ENCODE measurements at regions not wholly inside any gene's neighbourhood (a gene's known extent, or its start where the extent isn't known, plus 50 kb on each side); places are given as distances from the start of the nearest gene placed in this dataset.

- H3K9me3 ChIP-seq: no peaks in the 10 kb centered on the region
- no peaks in the 10 kb centered on the region for H3K36me3 ChIP-seq (ENCODE audit: low read depth, missing control alignments)
- intact Hi-C loops (cut with DNase I; ENCODE audit: low total_unique reads): no loop called here
- TF ChIP-seq POLR2A (IDR thresholded peaks at IDR 0.05): no peak
- TF ChIP-seq, protein P1, sequence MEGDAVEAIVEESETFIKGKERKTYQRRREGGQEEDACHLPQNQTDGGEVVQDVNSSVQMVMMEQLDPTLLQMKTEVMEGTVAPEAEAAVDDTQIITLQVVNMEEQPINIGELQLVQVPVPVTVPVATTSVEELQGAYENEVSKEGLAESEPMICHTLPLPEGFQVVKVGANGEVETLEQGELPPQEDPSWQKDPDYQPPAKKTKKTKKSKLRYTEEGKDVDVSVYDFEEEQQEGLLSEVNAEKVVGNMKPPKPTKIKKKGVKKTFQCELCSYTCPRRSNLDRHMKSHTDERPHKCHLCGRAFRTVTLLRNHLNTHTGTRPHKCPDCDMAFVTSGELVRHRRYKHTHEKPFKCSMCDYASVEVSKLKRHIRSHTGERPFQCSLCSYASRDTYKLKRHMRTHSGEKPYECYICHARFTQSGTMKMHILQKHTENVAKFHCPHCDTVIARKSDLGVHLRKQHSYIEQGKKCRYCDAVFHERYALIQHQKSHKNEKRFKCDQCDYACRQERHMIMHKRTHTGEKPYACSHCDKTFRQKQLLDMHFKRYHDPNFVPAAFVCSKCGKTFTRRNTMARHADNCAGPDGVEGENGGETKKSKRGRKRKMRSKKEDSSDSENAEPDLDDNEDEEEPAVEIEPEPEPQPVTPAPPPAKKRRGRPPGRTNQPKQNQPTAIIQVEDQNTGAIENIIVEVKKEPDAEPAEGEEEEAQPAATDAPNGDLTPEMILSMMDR (IDR thresholded peaks at IDR 0.05): no peak
- no peak for DNase-seq
- H3K27me3 ChIP-seq: no peaks in the 10 kb centered on the region
- no peak overlapping the region for H3K4me3 ChIP-seq
- 72 to 94% methylated on average over 2 of the region's 2 CpGs for WGBS, 2 donors
- no peaks in the 10 kb centered on the region for H3K4me1 ChIP-seq
- no peak overlapping the region for H3K27ac ChIP-seq
Observed at GRCh38 chr2:103462101-103462500, 700.3 kb downstream of the TMEM182 start.

DNA sequence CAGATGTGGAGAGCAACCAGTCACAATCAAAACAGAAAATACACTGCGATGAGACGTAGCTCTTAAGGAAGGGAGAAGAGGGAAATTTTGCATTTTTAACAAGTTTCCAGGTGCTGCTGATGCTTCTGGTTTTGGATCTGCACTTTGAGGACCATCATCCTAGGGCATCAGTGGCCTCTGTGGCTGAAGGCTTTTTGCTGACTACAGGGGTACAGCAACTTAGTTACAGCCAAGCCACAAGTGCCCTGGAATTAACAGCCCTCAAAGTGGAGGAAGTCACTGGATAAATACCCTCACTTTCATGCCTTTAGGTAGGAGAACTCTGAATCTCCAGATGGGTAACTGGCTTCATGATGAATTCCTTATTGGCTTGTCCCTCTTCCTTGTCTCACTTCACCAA, 700.9 kb downstream of the TMEM182 start:
- H3K27me3 ChIP-seq: no peaks in the 10 kb centered on the region
- 57 to 83% methylated on average over 2 of the region's 2 CpGs for WGBS, 2 donors
- TF ChIP-seq, protein P1 (IDR thresholded peaks at IDR 0.05): no peak
- no peak for TF ChIP-seq POLR2A (IDR thresholded peaks at IDR 0.05)

DNA sequence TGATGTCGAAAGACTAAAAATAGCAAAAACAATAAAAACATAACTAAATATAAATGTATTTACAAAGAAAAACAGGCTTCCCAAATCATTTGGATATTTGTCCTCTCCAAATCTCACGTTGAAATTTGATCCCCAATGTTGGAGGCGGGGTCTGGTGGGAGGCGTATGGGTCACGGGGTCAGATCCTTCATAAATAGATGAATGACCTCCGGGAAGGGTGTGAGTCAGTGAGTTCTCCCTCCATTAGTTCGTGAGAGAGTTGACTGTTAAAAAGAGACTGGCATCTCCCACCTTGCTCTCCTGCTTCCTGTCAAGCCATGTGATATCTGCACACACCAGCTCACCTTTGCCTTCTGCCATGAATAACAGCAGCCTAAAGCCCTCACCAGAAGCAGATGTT, 703.0 kb downstream of the TMEM182 start:
- TF ChIP-seq, protein P1 (IDR thresholded peaks at IDR 0.05): no peak
- TF ChIP-seq POLR2A (IDR thresholded peaks at IDR 0.05): no peak
- Histone ChIP-seq H3K9me3 (no peaks in the 10 kb centered on the region), H3K4me3 (no peak overlapping the region), H3K27me3 (no peaks in the 10 kb centered on the region), H3K36me3 (ENCODE audit: low read depth, missing control alignments) (no peaks in the 10 kb centered on the region), H3K27ac (no peak overlapping the region), H3K4me1 (no peaks in the 10 kb centered on the region)
- 47 to 55% methylated on average over 7 of the region's 7 CpGs for WGBS, 2 donors
- intact Hi-C loops (cut with DNase I; ENCODE audit: low total_unique reads): no loop called here
- no peak for DNase-seq

More for the DNA sequence above, 700.9 kb downstream of the TMEM182 start:
- H3K4me3 ChIP-seq: no peak overlapping the region
- no peaks in the 10 kb centered on the region for H3K9me3 ChIP-seq
- intact Hi-C loops (cut with DNase I; ENCODE audit: low total_unique reads): no loop called here
- no peak for DNase-seq
- no peaks in the 10 kb centered on the region for H3K36me3 ChIP-seq (ENCODE audit: low read depth, missing control alignments)
- no peak overlapping the region for H3K27ac ChIP-seq
- no peaks in the 10 kb centered on the region for H3K4me1 ChIP-seq

DNA sequence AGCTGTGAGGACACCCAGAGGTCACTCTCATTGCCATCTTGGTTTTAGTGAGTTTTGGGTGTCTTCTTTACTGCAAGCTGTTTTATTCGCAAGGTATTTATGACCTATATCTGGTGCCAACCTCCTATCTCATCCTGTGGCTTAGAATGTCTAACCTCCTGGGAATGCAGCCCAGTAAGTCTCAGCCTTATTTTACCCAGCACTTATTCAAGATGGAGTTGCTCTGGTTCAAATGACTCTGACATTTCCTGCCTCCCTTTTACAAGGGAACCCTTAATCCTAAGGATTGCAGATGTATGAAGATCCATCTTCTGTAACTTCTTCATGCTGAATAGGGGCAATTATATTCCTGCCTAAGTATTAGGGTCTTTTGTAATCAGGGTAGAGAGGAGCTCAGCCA, 708.0 kb downstream of the TMEM182 start:
- Histone ChIP-seq H3K4me3 (no peak overlapping the region), H3K36me3 (ENCODE audit: low read depth, missing control alignments) (no peaks in the 10 kb centered on the region), H3K27ac (no peak overlapping the region), H3K9me3 (no peaks in the 10 kb centered on the region), H3K27me3 (no peaks in the 10 kb centered on the region), H3K4me1 (no peaks in the 10 kb centered on the region)
- 95 to 100% methylated on average over 1 of the region's 1 CpG for WGBS, 2 donors
- intact Hi-C loops (cut with DNase I; ENCODE audit: low total_unique reads): no loop called here
- no peak for TF ChIP-seq POLR2A (IDR thresholded peaks at IDR 0.05)
- TF ChIP-seq, protein P1 (IDR thresholded peaks at IDR 0.05): no peak
- DNase-seq: no peak

GRCh38 chr2:103484906-103485305, 723.1 kb downstream of the TMEM182 start:
- no peak overlapping the region for H3K4me3 ChIP-seq
- TF ChIP-seq, protein P1 (IDR thresholded peaks at IDR 0.05): no peak
- TF ChIP-seq POLR2A (IDR thresholded peaks at IDR 0.05): no peak
- WGBS, 2 donors: 79 to 90% methylated on average over 1 of the region's 1 CpG
- H3K27me3 ChIP-seq: no peaks in the 10 kb centered on the region
- no peaks in the 10 kb centered on the region for H3K36me3 ChIP-seq (ENCODE audit: low read depth, missing control alignments)
- DNase-seq: no peak
- H3K4me1 ChIP-seq: no peaks in the 10 kb centered on the region
- H3K27ac ChIP-seq: no peak overlapping the region
- no peaks in the 10 kb centered on the region for H3K9me3 ChIP-seq
- intact Hi-C loops (cut with DNase I; ENCODE audit: low total_unique reads): no loop called here

Data from testis (tissue), 2 donors.